Neutrophil (primary cell): ENCODE measurements at regions not wholly inside any gene's neighbourhood (a gene's known extent, or its start where the extent isn't known, plus 50 kb on each side); places are given as distances from the start of the nearest gene placed in this dataset.
"Not testable (repeated sequence)": the region's sequence is repeated elsewhere in the genome, so short reads cannot be mapped to it uniquely, and the experiment has no call there.

Source experiments
- H3K27ac ChIP-seq: fragments of 200-600 bp; sonication (generic); 2 replicates; pipeline ENCODE4 v1.5.1; 2016; ENCODE audit warnings: mild to moderate bottlenecking, moderate library complexity
- H3K27me3 ChIP-seq: fragments of 200-600 bp; sonication (generic); 2 replicates; pipeline ENCODE4 v1.6.0; 2016; ENCODE audit warnings: mild to moderate bottlenecking
- H3K36me3 ChIP-seq: fragments of 200-600 bp; sonication (generic); 2 replicates; pipeline ENCODE4 v1.5.1; 2017
- H3K4me1 ChIP-seq, 2 experiments: fragments of 200-600 bp in 1 of 2; sonication (generic) in 1 of 2; 1 replicate in 1 of 2; 2 replicates in 1 of 2; pipeline versions ENCODE4 v1.5.1 to v1.6.1; 2013 to 2016; ENCODE audit warnings: low read depth in 1 of 2, low read length in 1 of 2, mild to moderate bottlenecking in 1 of 2, moderate library complexity in 1 of 2; ENCODE audit not compliant: control insufficient read depth in 1 of 2, insufficient read depth in 1 of 2
- H3K4me3 ChIP-seq, 2 experiments: fragments of 200-600 bp in 1 of 2; sonication (generic) in 1 of 2; 1 replicate in 1 of 2; 2 replicates in 1 of 2; pipeline ENCODE4 v1.5.1; 2013 to 2016; ENCODE audit warnings: low read depth in 1 of 2, low read length in 1 of 2, mild to moderate bottlenecking in 1 of 2, moderate library complexity in 1 of 2
- H3K9me3 ChIP-seq: fragments of 200-600 bp; sonication (generic); 2 replicates; pipeline ENCODE4 v1.5.1; 2016
- CTCF ChIP-seq: fragments of 200-600 bp; sonication (generic); IDR thresholded peaks from 2 replicates; pipeline ENCODE4 v1.5.1; 2016; ENCODE audit warnings: antibody characterized with exemption

- H3K9me3 ChIP-seq, H3K27ac ChIP-seq, H3K36me3 ChIP-seq, H3K4me1 ChIP-seq, H3K27me3 ChIP-seq, H3K4me3 ChIP-seq: not testable (repeated sequence)
Measured at GRCh38 chr2:179385756-179386155, 121.1 kb upstream of the SESTD1 start.

- Histone ChIP-seq H3K4me1 (no peaks in the 10 kb centered on the region), H3K27ac (no peak overlapping the region), H3K4me3 (no peak overlapping the region), H3K9me3 (no peaks in the 10 kb centered on the region), H3K27me3 (peaks cover 1% of the 10 kb centered on the region), H3K36me3 (no peaks in the 10 kb centered on the region)
- TF ChIP-seq CTCF, result no peak
Measured at GRCh38 chr2:179383975-179384374, 119.3 kb upstream of the SESTD1 start.

- no peak for TF ChIP-seq CTCF
- H3K36me3 ChIP-seq, result no peaks in the 10 kb centered on the region
- no peaks in the 10 kb centered on the region for H3K4me1 ChIP-seq
- no peak overlapping the region for H3K27ac ChIP-seq
- no peaks in the 10 kb centered on the region for H3K9me3 ChIP-seq
- peaks cover 11% of the 10 kb centered on the region for H3K27me3 ChIP-seq
- no peak overlapping the region for H3K4me3 ChIP-seq
Measured at GRCh38 chr2:179377296-179377695, 112.7 kb upstream of the SESTD1 start.

- no peak overlapping the region for H3K27ac ChIP-seq
- H3K4me3 ChIP-seq, result no peak overlapping the region
- H3K27me3 ChIP-seq, result peaks cover 11% of the 10 kb centered on the region
- H3K9me3 ChIP-seq, result no peaks in the 10 kb centered on the region
- H3K36me3 ChIP-seq, result no peaks in the 10 kb centered on the region
- H3K4me1 ChIP-seq, result no peaks in the 10 kb centered on the region
- no peak for TF ChIP-seq CTCF
Measured at GRCh38 chr2:179376881-179377280, 112.2 kb upstream of the SESTD1 start.

GRCh38 chr2:179373816-179374215 is 109.2 kb upstream of the SESTD1 start:
- Histone ChIP-seq H3K27me3 (peaks cover 8% of the 10 kb centered on the region), H3K27ac (no peak overlapping the region), H3K9me3 (no peaks in the 10 kb centered on the region), H3K4me1 (no peaks in the 10 kb centered on the region), H3K36me3 (no peaks in the 10 kb centered on the region), H3K4me3 (no peak overlapping the region)
- TF ChIP-seq CTCF, result no peak

- not testable (repeated sequence) for H3K36me3 ChIP-seq, H3K27me3 ChIP-seq, H3K27ac ChIP-seq, H3K4me1 ChIP-seq, H3K9me3 ChIP-seq, H3K4me3 ChIP-seq
Measured at GRCh38 chr2:179365561-179365960, 100.9 kb upstream of the SESTD1 start.

- Histone ChIP-seq H3K4me3 (no peak overlapping the region), H3K27ac (no peak overlapping the region), H3K4me1 (peaks cover 45 to 51% of the 10 kb centered on the region in 2 experiments), H3K36me3 (no peaks in the 10 kb centered on the region), H3K27me3 (no peaks in the 10 kb centered on the region), H3K9me3 (no peaks in the 10 kb centered on the region)
- TF ChIP-seq CTCF, result no peak
Measured at GRCh38 chr2:179355881-179356280, 91.2 kb upstream of the SESTD1 start.
